GM18520 (cell line): ENCODE measurements at regions not wholly inside any gene's neighbourhood (a gene's known extent, or its start where the extent isn't known, plus 50 kb on each side); places are given as distances from the start of the nearest gene placed in this dataset.
"Not testable (repeated sequence)": the region's sequence is repeated elsewhere in the genome, so short reads cannot be mapped to it uniquely, and the experiment has no call there.

Experiments
- ATAC-seq: cut with Tn5 transposase; IDR thresholded peaks from one replicate; pipeline ENCODE4 v1.9.1; 2021; ENCODE audit not compliant: unreplicated experiment

DNA sequence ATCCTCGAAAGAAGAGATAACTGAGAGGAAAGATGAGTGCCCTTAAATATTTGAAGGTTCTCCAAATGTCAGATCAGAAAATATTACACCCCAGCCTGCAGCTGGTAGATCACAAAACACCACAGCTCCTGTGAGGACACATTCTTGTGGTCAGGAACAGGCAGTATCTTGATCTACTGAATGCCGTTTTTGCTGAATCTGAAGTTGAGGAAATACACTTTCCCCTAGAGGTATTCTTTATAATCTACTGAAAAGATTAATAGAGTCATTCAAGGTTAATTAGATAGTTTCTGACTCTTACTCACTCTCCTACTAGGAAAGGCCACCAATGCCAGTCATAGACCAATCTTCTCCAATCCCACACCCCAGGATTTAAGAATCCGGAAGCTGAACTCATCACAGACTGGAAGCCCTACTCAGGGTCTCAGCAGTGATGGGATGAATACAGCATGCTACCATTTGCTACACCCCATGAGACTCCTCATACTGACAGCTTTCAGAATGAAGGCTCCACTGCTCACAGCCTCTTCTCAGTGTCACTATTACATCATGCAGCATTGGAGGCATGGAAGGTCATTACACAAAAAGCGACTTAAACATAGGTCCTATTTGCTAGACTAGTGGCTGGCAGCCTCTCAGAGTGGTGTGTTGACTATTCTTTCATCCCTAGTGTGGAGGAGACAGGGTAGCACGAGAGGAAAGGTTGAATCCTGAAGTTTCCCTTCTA, 143.9 kb upstream of the SLC1A3 start:
- ATAC-seq = no peak

DNA sequence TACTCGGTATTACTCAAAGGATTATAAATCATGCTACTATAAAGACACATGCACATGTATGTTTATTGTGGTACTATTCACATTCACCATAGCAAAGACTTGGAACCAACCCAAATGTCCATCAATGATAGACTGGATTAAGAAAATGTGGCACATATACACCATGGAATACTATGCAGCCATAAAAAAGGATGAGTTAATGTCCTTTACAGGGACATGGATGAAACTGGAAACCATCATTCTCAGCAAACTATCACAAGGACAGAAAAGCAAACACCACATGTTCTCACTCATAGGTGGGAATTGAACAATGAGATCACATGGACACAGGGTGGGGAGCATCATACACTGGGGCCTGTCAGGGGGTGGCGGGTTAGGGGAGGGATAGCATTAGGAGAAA, 130.5 kb upstream of the SLC1A3 start:
- not testable (repeated sequence) for ATAC-seq

DNA sequence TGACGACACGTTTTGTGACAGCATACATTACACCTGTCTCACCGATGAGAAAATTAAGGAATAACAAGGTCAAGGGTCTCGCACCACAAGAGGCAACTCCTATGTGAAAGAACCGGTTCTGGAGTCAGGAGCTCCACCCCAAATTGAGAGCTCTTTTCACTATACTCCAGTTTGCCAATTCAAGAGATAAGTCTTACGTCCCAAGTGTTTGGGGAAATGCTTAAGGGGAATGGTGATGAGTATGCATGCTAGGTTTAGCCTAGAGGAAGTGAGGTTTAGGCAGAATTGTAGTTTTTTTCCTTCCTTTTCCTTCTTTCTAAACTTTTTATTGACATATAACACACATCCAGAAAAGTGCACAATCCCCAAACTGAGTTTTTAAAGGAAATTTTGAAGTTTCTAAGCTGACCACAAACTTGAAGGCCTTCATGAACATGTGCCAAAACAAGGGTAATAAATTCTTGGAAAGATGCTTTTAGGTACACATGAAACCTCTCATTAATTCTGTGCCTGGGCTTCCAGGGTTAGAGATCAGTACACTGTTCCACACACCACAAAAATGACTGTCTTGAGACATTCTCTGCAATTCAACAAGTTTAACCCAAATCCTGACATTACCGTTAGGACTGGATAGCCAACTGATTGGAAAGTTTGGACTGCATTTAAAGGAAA, 127.6 kb upstream of the SLC1A3 start:
- ATAC-seq = no peak

DNA sequence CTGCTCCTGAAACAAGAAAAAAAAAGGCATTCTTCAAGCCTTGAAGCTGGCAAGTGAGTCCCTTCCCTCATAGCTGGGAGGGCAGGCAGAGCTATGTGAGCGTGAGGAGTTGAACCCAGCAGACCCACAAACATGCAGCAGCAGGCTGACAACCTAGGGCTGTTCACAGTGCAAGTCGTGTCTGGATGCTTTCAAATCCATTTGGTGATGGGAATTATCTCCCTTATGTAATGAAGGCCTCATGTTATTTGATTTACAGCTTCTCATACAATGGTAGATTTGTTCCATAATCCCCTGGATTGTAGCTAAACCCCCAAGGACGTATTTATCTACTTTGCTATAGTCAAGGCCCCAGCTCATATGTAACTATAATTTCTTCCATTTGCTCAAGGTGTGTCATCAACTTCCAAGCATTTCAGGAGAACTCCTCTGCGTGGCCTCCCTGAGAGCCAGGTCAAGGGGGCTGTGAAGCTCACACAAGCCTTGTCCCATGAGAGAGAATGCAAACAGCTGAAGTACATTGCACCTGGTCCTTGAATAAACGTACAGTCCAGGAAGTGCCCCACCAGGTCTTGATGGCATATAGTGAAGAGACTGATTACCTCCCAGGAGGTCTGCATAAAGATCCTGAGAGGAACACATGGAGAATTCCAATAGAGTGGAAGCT, 124.8 kb upstream of the SLC1A3 start:
- ATAC-seq = no peak

DNA sequence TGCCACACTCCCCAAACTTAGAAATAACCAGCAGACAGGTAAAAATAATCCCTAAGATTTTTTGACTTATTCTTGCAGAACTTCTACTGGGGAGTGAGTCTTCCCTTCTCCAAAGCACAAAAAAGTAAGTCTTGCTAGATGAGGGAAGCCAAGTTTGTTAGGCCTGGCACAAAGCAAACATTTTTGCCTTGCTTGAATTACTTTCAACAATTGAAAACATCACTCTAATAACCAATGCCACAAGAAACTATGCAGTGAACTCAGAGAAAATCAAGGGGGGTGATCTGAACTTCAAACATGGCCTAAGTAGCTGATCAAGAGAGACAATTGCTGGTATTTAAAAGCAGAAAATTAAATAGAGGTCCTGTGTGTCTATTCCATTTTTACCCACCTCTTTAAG, 123.6 kb upstream of the SLC1A3 start:
- ATAC-seq = no peak

DNA sequence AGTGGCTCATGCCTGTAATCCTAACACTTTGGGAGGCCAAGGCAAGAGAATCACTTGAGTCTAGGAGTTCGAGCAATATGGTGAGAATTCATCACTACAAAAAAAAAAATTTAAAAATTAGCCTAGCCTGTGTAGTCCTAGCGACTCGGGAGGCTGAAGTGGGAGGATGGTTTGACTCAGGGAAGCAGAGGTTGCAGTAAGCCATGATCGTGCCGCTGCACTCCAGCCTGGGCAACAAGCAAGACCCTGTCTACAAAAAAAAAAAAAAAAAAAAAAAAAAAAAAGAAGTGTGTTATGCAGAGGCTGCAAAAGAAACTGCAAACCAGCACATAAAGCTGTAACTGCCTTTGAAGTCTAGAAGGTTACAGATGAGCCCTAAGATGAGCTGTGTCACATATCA, 116.9 kb upstream of the SLC1A3 start:
- no peak for ATAC-seq

DNA sequence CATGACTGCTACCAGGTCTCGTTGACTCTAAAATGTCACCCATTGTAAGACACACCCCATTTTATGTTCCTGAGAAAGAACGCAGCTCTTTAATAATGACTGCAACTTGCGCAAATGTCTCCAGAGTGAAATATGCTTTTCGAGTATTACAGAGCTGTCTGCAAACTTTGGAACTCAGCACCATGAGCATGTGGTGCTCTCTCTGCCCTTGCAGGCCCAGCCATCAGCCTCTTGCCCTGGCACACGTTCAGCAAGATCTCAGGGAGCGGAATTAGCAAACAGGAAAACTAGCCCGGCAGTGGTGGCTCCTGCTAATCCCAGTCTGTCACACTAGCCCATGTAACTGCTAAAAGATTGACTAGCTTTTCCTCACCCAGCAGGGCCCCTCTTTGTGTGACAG, 114.5 kb upstream of the SLC1A3 start:
- ATAC-seq = no peak

DNA sequence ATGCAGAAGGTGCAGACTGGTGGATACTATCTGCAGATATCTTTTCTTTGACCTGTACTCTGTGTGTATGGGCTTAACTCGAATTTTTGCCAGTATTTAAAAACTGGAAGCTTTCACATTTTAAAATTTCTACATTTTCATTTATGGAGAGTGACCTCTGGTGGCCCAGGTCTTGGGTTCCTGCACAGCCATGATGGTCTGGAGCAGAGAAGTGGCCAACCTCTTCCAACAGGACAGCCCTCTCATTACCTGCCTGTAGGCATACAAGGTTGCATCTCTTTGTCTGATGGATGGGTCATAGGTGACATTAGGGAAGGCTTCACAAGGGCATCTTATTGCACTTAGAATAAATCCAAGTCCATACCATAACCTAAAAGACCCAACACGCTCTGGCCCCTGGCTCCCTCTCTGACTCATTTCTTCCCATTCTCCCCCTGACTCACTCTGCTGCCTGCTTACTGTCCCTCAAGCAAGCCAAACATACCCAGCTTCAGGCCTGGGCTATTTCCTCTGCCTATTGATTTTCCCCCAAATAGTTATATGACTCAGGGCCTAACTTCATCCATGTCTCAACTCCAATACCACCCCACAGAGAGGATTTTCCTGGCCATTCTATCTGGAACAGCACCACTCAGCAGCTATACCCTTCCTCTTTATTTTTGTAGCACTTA, 113.3 kb upstream of the SLC1A3 start:
- ATAC-seq = no peak

DNA sequence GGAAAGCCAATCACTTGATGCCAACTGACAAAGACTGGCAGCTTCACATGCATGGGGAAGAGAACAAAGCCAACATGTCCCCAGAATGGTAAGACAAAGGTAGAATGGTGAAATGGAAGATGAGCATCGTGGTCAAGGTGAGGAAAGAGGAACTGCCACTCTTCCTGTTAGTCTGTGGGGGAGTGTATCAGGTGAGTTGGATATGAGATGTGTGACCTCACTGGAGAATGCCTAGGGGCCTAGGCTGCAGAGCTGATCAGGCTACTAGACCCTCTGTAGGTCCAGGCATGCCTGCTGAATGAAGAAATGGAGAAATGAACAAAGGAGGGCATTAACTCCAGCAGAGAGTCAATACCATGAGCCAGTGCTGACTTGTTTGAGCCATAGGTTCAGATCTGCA, 112.4 kb upstream of the SLC1A3 start:
- ATAC-seq = no peak

DNA sequence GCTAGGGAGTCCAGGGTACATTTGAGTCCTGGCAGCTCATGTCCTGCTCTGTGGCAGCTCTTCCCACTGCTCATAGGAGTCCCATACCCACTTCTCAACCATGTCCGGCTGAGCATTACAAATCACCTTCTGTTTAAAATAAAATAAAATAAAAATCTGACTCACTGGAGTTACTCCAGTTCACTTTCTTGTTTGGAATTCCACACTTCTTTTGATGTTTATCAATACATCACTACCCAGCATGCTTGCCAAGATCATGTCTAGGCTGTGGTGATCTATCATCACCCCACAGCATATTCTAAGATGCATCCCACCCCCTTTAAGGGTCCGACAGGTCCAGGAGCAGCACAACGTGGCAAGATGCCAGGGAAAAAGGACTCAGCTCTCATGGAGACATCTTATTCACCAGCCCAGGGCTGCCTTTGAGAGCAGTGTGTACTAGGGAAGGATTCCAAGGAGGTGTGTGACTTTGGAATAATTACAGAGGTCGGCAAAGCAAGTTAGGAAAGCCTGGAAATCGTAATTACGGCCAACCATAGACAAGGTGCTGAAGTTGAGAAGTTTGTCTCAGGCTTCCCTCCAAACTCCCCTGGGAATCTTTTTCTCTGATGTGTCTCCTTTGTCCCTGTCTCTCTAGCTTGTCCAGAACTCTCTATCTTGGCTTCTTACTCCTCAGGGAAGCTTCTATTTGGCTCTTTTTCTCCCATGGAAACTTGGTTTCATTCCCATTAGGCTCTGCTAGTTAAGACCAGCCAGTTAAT, 111.4 kb upstream of the SLC1A3 start:
- no peak for ATAC-seq

DNA sequence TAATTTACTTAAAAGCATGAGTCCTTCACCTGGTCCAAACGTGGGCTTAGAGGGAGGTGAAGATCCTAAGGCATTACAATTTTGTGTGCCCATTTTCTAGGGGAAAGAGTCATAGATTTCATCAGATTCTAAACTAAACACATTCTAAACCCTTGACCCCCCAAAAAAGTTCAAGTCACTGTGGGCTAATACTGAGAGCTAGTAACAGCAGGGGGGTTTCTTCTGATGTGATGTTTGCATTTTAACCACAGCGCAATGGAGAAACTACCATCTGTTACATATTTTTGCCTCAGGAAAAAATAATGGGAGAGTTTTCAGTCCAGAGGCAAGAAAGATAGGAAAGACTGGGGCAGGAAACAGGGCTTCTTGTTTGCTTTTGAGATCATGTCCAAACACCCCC, 110.8 kb upstream of the SLC1A3 start:
- ATAC-seq = no peak

DNA sequence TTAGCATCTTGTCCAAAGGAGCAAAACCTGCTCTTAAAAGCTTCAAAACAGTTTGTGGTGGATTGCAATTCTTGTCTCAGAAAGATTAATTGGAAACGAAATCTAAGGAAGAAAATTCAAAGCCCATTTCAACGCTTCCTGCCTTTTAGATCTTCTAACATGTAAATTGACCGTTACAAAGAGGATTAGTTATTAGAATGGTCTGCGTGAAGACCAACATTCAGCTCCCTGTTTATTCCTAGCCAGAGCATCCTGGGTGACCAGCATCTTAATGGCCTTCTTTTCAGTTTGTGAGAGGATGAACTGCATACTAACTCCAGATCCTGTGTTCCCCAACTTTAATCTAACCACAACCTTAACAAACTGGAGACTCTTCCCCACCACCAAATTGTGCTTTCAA, 109.9 kb upstream of the SLC1A3 start:
- no peak for ATAC-seq

DNA sequence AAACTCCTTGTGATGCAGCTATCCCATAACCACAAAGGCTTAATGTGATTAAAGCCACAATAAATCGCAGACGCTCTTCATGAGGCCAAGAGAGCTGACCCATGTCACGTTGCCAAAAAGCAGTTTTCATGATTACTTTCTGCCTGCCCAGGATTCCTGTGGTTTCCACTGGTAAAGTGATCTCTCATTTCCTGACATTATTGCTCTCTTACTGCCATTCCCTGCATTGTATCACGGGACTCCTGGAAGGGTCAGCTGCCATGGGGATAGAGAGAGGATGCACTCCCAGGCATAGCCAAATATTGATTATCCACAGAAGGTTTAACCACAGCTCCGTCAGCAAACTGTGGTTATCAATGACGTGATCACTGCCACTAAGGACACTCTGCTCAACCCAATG, 103.8 kb upstream of the SLC1A3 start:
- ATAC-seq = no peak

DNA sequence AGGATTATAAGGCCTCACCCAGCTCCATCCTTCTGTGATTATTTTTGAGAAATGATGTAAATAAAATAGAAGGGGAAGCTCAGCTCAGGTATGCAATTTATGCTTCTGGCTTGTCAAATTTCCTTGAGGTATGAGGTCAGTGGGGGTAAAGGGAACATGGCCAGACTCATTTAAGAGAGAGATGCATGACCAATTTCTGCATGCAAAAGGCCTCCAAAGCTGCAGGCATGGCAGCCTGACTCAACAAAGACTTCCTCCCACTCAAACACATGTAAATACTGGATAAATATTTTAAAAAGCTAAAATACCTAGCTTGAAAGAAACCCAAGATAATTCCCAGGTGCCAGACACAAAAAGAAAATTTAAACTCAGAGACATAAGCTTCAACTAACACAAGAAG, 101.4 kb upstream of the SLC1A3 start:
- ATAC-seq = no peak

DNA sequence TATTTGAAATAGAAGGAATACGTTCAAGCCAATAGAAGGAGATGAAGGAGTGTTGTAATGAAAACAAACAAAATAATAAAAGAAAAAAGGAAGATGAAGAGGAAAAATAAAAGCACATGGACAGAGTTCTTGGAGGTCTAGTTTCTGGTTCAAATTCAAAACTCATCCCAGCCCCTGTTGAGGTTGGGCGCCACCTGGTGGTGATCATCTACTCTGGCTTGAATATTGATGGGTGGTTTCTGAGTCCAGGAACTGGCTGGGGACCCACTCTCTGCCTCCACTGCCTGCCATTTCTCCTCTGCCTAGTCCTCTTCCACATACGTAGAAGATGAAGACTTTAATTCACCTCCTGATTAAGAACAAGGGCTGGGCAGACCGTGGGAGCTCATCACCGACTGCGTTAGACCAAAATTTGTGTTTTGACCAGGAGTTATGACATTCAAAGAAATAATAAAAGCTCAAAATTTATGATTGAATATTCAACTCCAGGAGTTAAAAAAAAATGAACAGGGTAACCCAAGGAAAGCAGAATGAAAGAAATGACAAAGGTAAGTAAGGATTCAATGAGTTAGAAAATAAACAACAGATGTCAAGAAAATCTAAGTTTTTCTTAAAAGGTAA, 99.0 kb upstream of the SLC1A3 start:
- no peak for ATAC-seq

DNA sequence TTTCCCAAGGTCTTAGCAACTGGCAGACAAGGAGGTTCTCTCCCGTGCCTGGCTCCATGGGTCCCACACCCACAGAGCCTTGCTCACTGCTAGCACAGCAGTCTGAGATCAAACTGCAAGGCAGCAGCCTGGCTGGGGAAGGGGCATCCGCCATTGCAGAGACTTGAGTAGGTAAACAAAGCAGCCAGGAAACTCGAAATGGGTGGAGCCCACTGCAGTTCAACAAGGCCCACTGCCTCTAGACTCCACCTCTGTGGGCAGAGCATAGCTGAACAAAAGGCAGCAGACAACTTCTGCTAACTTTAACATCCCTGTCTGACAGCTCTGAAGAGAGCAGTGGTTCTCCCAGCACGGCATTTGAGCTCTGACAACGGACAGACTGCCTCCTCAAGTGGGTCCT, 98.1 kb upstream of the SLC1A3 start:
- ATAC-seq = not testable (repeated sequence)

DNA sequence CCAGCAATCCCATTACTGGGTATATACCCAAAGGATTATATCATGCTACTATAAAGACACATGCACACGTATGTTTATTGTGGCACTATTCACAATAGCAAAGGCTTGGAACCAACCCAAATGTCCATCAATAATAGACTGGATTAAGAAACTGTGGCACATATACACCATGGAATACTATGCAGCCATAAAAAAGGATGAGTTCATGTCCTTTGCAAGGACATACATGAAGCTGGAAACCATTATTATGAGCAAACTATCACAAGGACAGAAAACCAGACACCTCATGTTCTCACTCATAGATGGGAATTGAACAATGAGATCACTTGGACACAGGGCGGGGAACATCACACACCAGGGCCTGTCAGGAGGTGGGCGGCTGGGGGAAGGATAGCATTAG, 92.8 kb upstream of the SLC1A3 start:
- ATAC-seq = not testable (repeated sequence)

DNA sequence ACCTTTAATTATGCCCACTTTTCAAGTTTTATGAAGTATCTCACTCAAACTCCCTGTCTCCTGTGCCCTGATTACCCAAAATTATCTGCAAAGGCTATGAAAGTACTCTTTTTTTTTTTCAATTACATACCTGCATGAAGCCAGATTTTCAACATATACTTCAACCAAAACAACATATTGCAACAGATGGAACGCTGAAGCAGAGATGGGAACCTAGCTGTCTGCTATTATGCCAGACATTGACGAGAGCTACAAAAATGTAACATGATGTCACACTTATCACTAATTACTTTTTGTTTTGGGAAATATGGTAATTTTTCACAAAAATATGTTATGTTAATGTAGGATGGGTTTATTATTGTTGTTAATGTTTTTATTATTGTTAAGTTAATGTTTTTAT, 86.5 kb upstream of the SLC1A3 start:
- no peak for ATAC-seq

DNA sequence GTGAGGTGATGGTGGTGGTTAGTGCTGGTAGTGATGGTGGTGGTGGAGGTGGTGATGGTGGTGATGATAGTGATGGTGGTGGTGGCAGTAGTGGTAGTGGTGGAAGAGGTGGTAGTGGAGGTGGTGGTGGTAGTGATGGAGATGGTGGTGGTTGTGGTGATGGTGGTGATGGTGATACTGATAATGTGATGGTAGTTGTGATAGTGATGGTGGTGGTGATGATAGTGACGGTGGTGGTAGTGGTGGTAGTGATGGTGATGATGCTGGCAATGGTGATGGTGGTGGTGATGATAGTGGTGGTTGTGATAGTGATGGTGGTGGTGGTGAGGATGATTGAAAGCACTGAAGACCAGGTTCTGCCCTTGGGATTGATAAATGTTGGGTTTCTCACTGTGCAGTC, 85.2 kb upstream of the SLC1A3 start:
- ATAC-seq = no peak

DNA sequence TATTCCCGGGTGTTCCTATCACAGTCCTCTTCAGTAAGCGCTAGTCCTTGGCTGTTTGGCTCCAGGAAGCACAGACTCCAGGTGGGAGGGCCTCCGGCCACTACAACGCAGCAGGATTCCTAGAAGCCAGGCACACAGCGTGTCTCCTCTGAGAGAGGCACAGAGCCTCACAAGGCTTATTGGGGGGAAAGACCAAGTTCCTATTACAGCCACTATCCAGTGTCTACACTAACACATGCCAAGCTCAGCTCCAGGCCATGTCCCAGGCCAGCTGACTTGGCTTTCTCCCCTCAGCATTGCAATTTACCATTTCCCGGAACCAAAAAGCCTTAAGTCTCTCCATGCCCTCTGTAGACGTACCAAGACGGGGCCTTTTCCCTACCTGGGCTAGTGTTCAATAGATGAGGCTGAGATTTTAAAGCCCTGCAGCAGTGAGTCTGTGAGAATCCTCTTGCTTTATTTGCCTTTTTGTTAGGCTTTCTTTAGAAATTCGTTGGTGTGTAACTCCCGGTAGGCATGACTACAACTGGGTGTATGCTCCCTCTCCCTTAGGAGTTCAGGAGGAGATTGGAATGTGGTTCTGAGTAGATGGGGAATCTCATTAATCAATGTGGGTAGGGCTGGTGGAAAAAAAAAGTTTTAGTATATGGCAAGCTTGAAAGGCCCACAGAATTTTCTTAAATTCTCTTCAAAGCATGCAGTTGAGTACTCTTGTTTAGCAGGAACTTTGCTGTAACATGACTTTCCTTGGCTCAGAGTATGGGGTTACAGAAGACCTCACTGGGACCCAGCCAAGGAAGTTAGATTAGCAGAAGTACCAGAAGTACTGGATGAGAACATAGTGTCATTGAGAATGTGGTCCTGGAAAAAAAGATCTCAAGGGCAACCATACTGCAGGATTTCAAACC, 84.3 kb upstream of the SLC1A3 start:
- ATAC-seq = no peak
